SK-N-SH treated with all-trans-retinoic acid at 6 μM for 48 hours (cell line): ENCODE measurements at regions not wholly inside any gene's neighbourhood (a gene's known extent, or its start where the extent isn't known, plus 50 kb on each side); places are given as distances from the start of the nearest gene placed in this dataset.

ENCODE experiments used
- ATAC-seq: fragments of 200-7000 bp; cut with Tn5 transposase; 3 replicates; pipeline ENCODE4 v1.9.1; 2020; ENCODE audit warnings: mild to moderate bottlenecking, moderate library complexity
- ARNTL ChIP-seq: fragments of 450-650 bp; formaldehyde crosslinking; IDR thresholded peaks from 2 replicates; pipeline ENCODE4 v1.5.0; 2020; ENCODE audit warnings: low read depth, mild to moderate bottlenecking, moderate library complexity, borderline replicate concordance
- BACH2 ChIP-seq: fragments of 250-450 bp; sonication (Bioruptor Pico); IDR thresholded peaks from 2 replicates; pipeline ENCODE4 v1.9.0; 2021; ENCODE audit warnings: mild to moderate bottlenecking, borderline replicate concordance
- CREB5 ChIP-seq: fragments of 250-450 bp; sonication (Bioruptor Pico); IDR thresholded peaks from 2 replicates; pipeline ENCODE4 v1.5.1; 2020; ENCODE audit warnings: low read depth, mild to moderate bottlenecking, moderate library complexity
- CSDC2 ChIP-seq: fragments of 250-450 bp; sonication (Bioruptor Pico); IDR thresholded peaks from 2 replicates; pipeline ENCODE4 v1.5.0; 2020; ENCODE audit warnings: mild to moderate bottlenecking, moderate library complexity
- CSRNP3 ChIP-seq: fragments of 250-450 bp; sonication (Bioruptor Pico); IDR thresholded peaks from 2 replicates; pipeline ENCODE4 v1.5.1; 2021; ENCODE audit warnings: mild to moderate bottlenecking, moderate library complexity
- ESRRG ChIP-seq: fragments of 250-450 bp; sonication (Bioruptor Pico); IDR thresholded peaks from 2 replicates; pipeline ENCODE4 v1.6.1; 2021; ENCODE audit warnings: mild to moderate bottlenecking
- GLIS3 ChIP-seq: fragments of 250-450 bp; sonication (Bioruptor Pico); IDR thresholded peaks from 2 replicates; pipeline ENCODE4 v1.5.0; 2020; ENCODE audit warnings: mild to moderate bottlenecking, moderate library complexity
- OSR1 ChIP-seq: fragments of 250-450 bp; sonication (Bioruptor Pico); IDR thresholded peaks from 2 replicates; pipeline ENCODE4 v1.8.0; 2022; ENCODE audit warnings: moderate library complexity, mild to moderate bottlenecking, inconsistent platforms
- PATZ1 ChIP-seq: fragments of 250-450 bp; sonication (Bioruptor Pico); IDR thresholded peaks from 2 replicates; pipeline ENCODE4 v1.8.0; 2020; ENCODE audit warnings: mild to moderate bottlenecking, moderate library complexity, borderline replicate concordance
- POU6F1 ChIP-seq: fragments of 250-450 bp; sonication (Bioruptor Pico); IDR thresholded peaks from 2 replicates; pipeline ENCODE4 v1.8.0; 2021; ENCODE audit warnings: low read depth, mild to moderate bottlenecking, moderate library complexity, borderline replicate concordance
- RARB ChIP-seq: fragments of 250-450 bp; sonication (Bioruptor Pico); IDR thresholded peaks from 2 replicates; pipeline ENCODE4 v1.8.0; 2021; ENCODE audit warnings: mild to moderate bottlenecking, moderate library complexity
- SNAI2 ChIP-seq: fragments of 250-450 bp; sonication (Bioruptor Pico); IDR thresholded peaks from 2 replicates; pipeline ENCODE4 v1.5.0; 2020; ENCODE audit warnings: mild to moderate bottlenecking, moderate library complexity
- TOX ChIP-seq: fragments of 250-450 bp; sonication (Bioruptor Pico); IDR thresholded peaks from 2 replicates; pipeline ENCODE4 v1.8.0; 2021; ENCODE audit warnings: mild to moderate bottlenecking, moderate library complexity, borderline replicate concordance
- TSHZ2 ChIP-seq: fragments of 250-450 bp; sonication (Bioruptor Pico); IDR thresholded peaks from 2 replicates; pipeline ENCODE4 v1.5.0; 2020; ENCODE audit warnings: mild to moderate bottlenecking, moderate library complexity
- ZC3H10 ChIP-seq: fragments of 250-450 bp; sonication (Bioruptor Pico); IDR thresholded peaks from 2 replicates; pipeline ENCODE4 v1.5.1; 2021; ENCODE audit warnings: mild to moderate bottlenecking, moderate library complexity
- ZFP3 ChIP-seq: fragments of 250-450 bp; sonication (Bioruptor Pico); IDR thresholded peaks from 2 replicates; pipeline ENCODE4 v1.5.0; 2020; ENCODE audit warnings: mild to moderate bottlenecking, moderate library complexity
- ZNF565 ChIP-seq: fragments of 450-650 bp; formaldehyde crosslinking; conservative IDR thresholded peaks from 2 replicates; pipeline ENCODE4 v1.5.0; 2020; ENCODE audit warnings: low read depth, mild to moderate bottlenecking, moderate library complexity
- ZNF8 ChIP-seq: fragments of 450-650 bp; formaldehyde crosslinking; IDR thresholded peaks from 2 replicates; pipeline ENCODE4 v1.5.0; 2020; ENCODE audit warnings: mild to moderate bottlenecking, moderate library complexity

- ATAC-seq, result no peak
- TF ChIP-seq ZNF565 (CRISPR knock-in tag) (no peak), ZNF8 (CRISPR knock-in tag) (no peak), CSRNP3 (no peak), CSDC2 (CRISPR knock-in tag) (no peak), GLIS3 (CRISPR knock-in tag) (no peak), TOX (CRISPR knock-in tag) (no peak)
- TF ChIP-seq, all 23 proteins: peak for 0
These were observed 126.9 kb downstream of the SLC25A47 start for GRCh38 chr14:100450049-100450448.

GRCh38 chr14:100450736-100451135 is 127.6 kb downstream of the SLC25A47 start:
- TF ChIP-seq ZNF8 (CRISPR knock-in tag) (no peak), CSDC2 (CRISPR knock-in tag) (no peak), ESRRG (no peak), ZC3H10 (CRISPR knock-in tag) (no peak)
- ATAC-seq, result no peak

GRCh38 chr14:100451264-100451663 is 128.1 kb downstream of the SLC25A47 start:
- TF ChIP-seq CREB5 (no peak), POU6F1 (no peak), RARB (CRISPR knock-in tag) (no peak)
- no peak for ATAC-seq

GRCh38 chr14:100453930-100454329 is 130.8 kb downstream of the SLC25A47 start:
- no peak for TF ChIP-seq CSRNP3
- no peak for TF ChIP-seq TSHZ2 (CRISPR knock-in tag)
- TF ChIP-seq GLIS3 (CRISPR knock-in tag), result no peak
- no peak for TF ChIP-seq ARNTL (CRISPR knock-in tag)
- no peak for TF ChIP-seq CSDC2 (CRISPR knock-in tag)
- no peak for TF ChIP-seq ESRRG
- TF ChIP-seq RARB (CRISPR knock-in tag), result no peak
- no peak for TF ChIP-seq OSR1
- TF ChIP-seq ZNF8 (CRISPR knock-in tag), result no peak
- no peak for TF ChIP-seq SNAI2
- no peak for TF ChIP-seq PATZ1 (CRISPR knock-in tag)
- TF ChIP-seq ZFP3 (CRISPR knock-in tag), result no peak
- no peak for TF ChIP-seq BACH2 (CRISPR knock-in tag)
- no peak for ATAC-seq
